SU-DHL-6 (cell line): ENCODE measurements at regions not wholly inside any gene's neighbourhood (a gene's known extent, or its start where the extent isn't known, plus 50 kb on each side); places are given as distances from the start of the nearest gene placed in this dataset.

ENCODE experiments used
- CTCF ChIP-seq: fragments of 200-600 bp; sonication (generic); IDR thresholded peaks from one replicate; pipeline ENCODE4 v1.5.1; 2017; ENCODE audit warnings: antibody characterized with exemption, mild to moderate bottlenecking, low read length, moderate library complexity; ENCODE audit not compliant: insufficient read depth, poor library complexity, severe bottlenecking
- EZH2phosphoT487 ChIP-seq: fragments of 200-600 bp; sonication (generic), shearing (Covaris generic); conservative IDR thresholded peaks from 2 replicates; pipeline ENCODE4 v1.6.1; 2018; ENCODE audit warnings: mild to moderate bottlenecking, antibody characterized with exemption, low read length, moderate library complexity, mixed read lengths

GRCh38 chrX:149208307-149208706 is 296.8 kb downstream of the IDS start:
- no peak for TF ChIP-seq CTCF
- no peak for TF ChIP-seq EZH2phosphoT487
